GM23338 (cell line): ENCODE measurements at regions not wholly inside any gene's neighbourhood (a gene's known extent, or its start where the extent isn't known, plus 50 kb on each side); places are given as distances from the start of the nearest gene placed in this dataset.

Experiments
- ATAC-seq: fragments of 200-7000 bp; cut with Tn5 transposase; 3 replicates; pipeline ENCODE4 v1.9.1; 2020
- DNase-seq: peaks from one replicate; pipeline ENCODE4 v3.0.0-alpha.2; 2015; ENCODE audit warnings: low spot score
- H2AFZ ChIP-seq: fragments of 200-600 bp; sonication (generic); 2 replicates; pipeline ENCODE4 v1.8.0; 2016; ENCODE audit warnings: antibody characterized with exemption, mild to moderate bottlenecking, moderate library complexity
- H3F3A ChIP-seq: fragments of 200-600 bp; sonication (generic); replicated peaks from 2 replicates; pipeline ENCODE4 v1.8.0; 2017; ENCODE audit warnings: antibody characterized with exemption, mixed run types, low read depth
- H3K27ac ChIP-seq: fragments of 200-600 bp; sonication (generic); 2 replicates; pipeline ENCODE4 v1.6.1; 2016; ENCODE audit warnings: low read depth
- H3K27me3 ChIP-seq: fragments of 200-600 bp; sonication (generic); 2 replicates; pipeline ENCODE4 v1.8.0; 2016; ENCODE audit warnings: mild to moderate bottlenecking, mixed run types, moderate library complexity; ENCODE audit not compliant: insufficient read depth
- H3K36me3 ChIP-seq: fragments of 200-600 bp; sonication (generic); 2 replicates; pipeline ENCODE4 v1.8.0; 2016; ENCODE audit warnings: mild to moderate bottlenecking; ENCODE audit not compliant: insufficient read depth
- H3K4me1 ChIP-seq: fragments of 200-600 bp; sonication (generic); 2 replicates; pipeline ENCODE4 v1.8.0; 2016; ENCODE audit warnings: mild to moderate bottlenecking, moderate library complexity; ENCODE audit not compliant: insufficient read depth
- H3K4me2 ChIP-seq: fragments of 200-600 bp; sonication (generic); 2 replicates; pipeline ENCODE4 v1.7.1; 2017; ENCODE audit warnings: mixed run types
- H3K4me3 ChIP-seq: fragments of 200-600 bp; sonication (generic); 2 replicates; pipeline ENCODE4 v1.6.1; 2016; ENCODE audit warnings: mixed run types
- H3K79me2 ChIP-seq: fragments of 200-600 bp; sonication (generic); replicated peaks from 2 replicates; pipeline ENCODE4 v1.8.0; 2017; ENCODE audit warnings: mild to moderate bottlenecking; ENCODE audit not compliant: insufficient read depth
- H3K9me2 ChIP-seq: fragments of 200-600 bp; sonication (generic); 2 replicates; pipeline ENCODE4 v1.8.0; 2017; ENCODE audit not compliant: insufficient read depth
- H4K20me1 ChIP-seq: fragments of 200-600 bp; sonication (generic); replicated peaks from 2 replicates; pipeline ENCODE4 v1.8.0; 2017; ENCODE audit warnings: mild to moderate bottlenecking; ENCODE audit not compliant: insufficient read depth
- H3K27ac Mint-ChIP-seq: 2 replicates; pipeline ENCODE4 v1.8.0; 2020; ENCODE audit warnings: inconsistent platforms, mild to moderate bottlenecking, moderate library complexity, mixed read lengths
- H3K27me3 Mint-ChIP-seq: 3 replicates; pipeline ENCODE4 v1.8.0; 2022; ENCODE audit warnings: low read depth, mild to moderate bottlenecking, moderate library complexity, mixed read lengths, inconsistent platforms; ENCODE audit not compliant: insufficient read depth, poor library complexity
- H3K36me3 Mint-ChIP-seq: 3 replicates; pipeline ENCODE4 v1.8.0; 2021; ENCODE audit warnings: low read depth, mild to moderate bottlenecking, inconsistent platforms, moderate library complexity, mixed read lengths
- H3K4me1 Mint-ChIP-seq: 3 replicates; pipeline ENCODE4 v1.8.0; 2020; ENCODE audit warnings: mild to moderate bottlenecking, inconsistent platforms, mixed read lengths
- H3K4me3 Mint-ChIP-seq: 3 replicates; pipeline ENCODE4 v1.8.0; 2021; ENCODE audit warnings: moderate library complexity, mild to moderate bottlenecking, inconsistent platforms, mixed read lengths
- H3K9me3 Mint-ChIP-seq: 3 replicates; pipeline ENCODE4 v1.8.0; 2020; ENCODE audit warnings: moderate library complexity, mild to moderate bottlenecking, inconsistent platforms, mixed read lengths
- CREB1 ChIP-seq: fragments of 250-450 bp; sonication (Bioruptor Pico); IDR thresholded peaks from 2 replicates; pipeline ENCODE4 v1.5.0; 2020; ENCODE audit warnings: low read depth, mild to moderate bottlenecking, moderate library complexity
- EZH2 ChIP-seq: fragments of 200-600 bp; sonication (generic); IDR thresholded peaks from one replicate; pipeline ENCODE4 v1.8.0; 2017; ENCODE audit warnings: antibody characterized with exemption, mild to moderate bottlenecking, low read depth; ENCODE audit not compliant: unreplicated experiment
- EZH2phosphoT487 ChIP-seq: fragments of 200-600 bp; sonication (generic); IDR thresholded peaks from one replicate; pipeline ENCODE4 v1.8.1; 2018; ENCODE audit warnings: antibody characterized with exemption; ENCODE audit not compliant: unreplicated experiment
- JUNB ChIP-seq: IDR thresholded peaks from one replicate; pipeline ENCODE4 v1.6.1; 2016; ENCODE audit warnings: antibody characterized with exemption; ENCODE audit not compliant: unreplicated experiment
- NANOG ChIP-seq: IDR thresholded peaks from 2 replicates; pipeline ENCODE4 v1.6.1; 2016; ENCODE audit warnings: antibody characterized with exemption, borderline replicate concordance
- POLR2AphosphoS5 ChIP-seq: IDR thresholded peaks from 2 replicates; pipeline ENCODE4 v1.6.1; 2016; ENCODE audit warnings: antibody characterized with exemption, low read depth
- STAT1 ChIP-seq: IDR thresholded peaks from one replicate; pipeline ENCODE4 v1.6.1; 2016; ENCODE audit warnings: antibody characterized with exemption; ENCODE audit not compliant: unreplicated experiment
- ZNF114 ChIP-seq: fragments of 250-450 bp; sonication (Bioruptor Pico); IDR thresholded peaks from 2 replicates; pipeline ENCODE4 v1.5.0; 2020; ENCODE audit warnings: mild to moderate bottlenecking, moderate library complexity
- ZNF331 ChIP-seq: fragments of 250-450 bp; sonication (Bioruptor Pico); IDR thresholded peaks from 2 replicates; pipeline ENCODE4 v1.5.0; 2020; ENCODE audit warnings: low read depth, mild to moderate bottlenecking, moderate library complexity
- TF ChIP-seq, protein P1 (sequence below): IDR thresholded peaks from 2 replicates; pipeline ENCODE4 v1.6.1; 2016; ENCODE audit warnings: antibody characterized with exemption
- TF ChIP-seq, protein P2 (sequence below): IDR thresholded peaks from one replicate; pipeline ENCODE4 v1.6.1; 2018; ENCODE audit warnings: antibody characterized with exemption; ENCODE audit not compliant: unreplicated experiment
- TF ChIP-seq, protein P3 (sequence below): fragments of 250-450 bp; sonication (Bioruptor Pico); IDR thresholded peaks from 2 replicates; pipeline ENCODE4 v1.5.0; 2020; ENCODE audit warnings: mild to moderate bottlenecking, moderate library complexity
- TF ChIP-seq, protein P4 (sequence below), 2 experiments: fragments of 200-600 bp in 1 of 2; sonication (generic) in 1 of 2; conservative IDR thresholded peaks; 2 replicates each; pipeline versions ENCODE4 v1.5.1 to v1.6.1; 2016 to 2017; ENCODE audit warnings: antibody characterized with exemption in 2 of 2, low read depth in 2 of 2, mild to moderate bottlenecking in 2 of 2, moderate library complexity in 1 of 2

DNA sequence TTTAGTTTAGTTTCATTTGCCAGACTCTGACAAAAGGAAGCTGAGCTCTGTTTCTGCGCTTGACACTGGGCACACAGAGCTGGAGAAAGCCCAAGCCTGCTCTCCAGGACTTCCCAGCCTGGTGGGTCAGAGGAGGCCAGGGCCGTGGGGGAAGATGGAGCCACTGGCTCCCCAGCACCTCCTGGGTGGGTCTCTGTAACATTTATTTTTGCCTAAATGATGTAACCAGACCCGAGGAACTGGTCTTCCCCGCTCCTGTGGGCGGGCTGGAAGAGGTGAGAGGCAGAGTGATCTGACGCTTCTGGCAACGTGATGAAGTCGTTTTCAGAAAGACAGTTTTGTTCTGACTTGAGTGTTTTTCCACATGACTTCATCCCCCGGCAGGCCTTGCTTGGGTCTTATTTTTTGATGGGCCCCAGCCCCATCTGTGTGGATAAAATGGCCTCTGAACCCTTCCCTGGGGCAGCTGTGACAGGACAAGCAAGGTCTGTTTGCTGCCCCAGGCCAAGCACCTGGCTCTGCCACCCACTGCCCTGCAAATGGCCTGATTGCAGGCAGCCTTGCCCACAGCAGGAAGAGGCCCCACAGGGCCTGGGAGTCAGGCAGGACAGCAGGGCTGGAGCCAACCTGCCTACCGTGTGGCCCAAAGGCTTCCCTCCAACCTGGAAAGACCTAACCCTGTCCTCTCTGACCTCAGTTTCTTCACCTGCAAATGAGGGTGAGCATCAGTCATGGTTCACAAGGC, 304.9 kb upstream of the ZMIZ1 start:
- Histone ChIP-seq H2AFZ (no peak overlapping the region), H4K20me1 (no peaks in the 10 kb centered on the region), H3K9me2 (no peaks in the 10 kb centered on the region), H3K27me3 (no peaks in the 10 kb centered on the region), H3K4me3 (no peak overlapping the region), H3K27ac (no peak overlapping the region), H3F3A (no peaks in the 10 kb centered on the region), H3K4me1 (no peaks in the 10 kb centered on the region), H3K4me2 (no peak overlapping the region), H3K36me3 (no peaks in the 10 kb centered on the region), H3K79me2 (no peaks in the 10 kb centered on the region)
- DNase-seq (no peak), ATAC-seq (no peak)
- Mint-ChIP-seq H3K27me3 (peaks cover 12% of the 10 kb centered on the region), H3K27ac (no peak overlapping the region), H3K36me3 (no peaks in the 10 kb centered on the region; the same call in 2 of the 3 replicates), H3K4me3 (no peak overlapping the region), H3K9me3 (no peaks in the 10 kb centered on the region), H3K4me1 (peaks cover 6% of the 10 kb centered on the region; the same call in 2 of the 3 replicates)
- no peak for TF ChIP-seq STAT1
- no peak for TF ChIP-seq ZNF331 (CRISPR knock-in tag)
- no peak for TF ChIP-seq JUNB
- TF ChIP-seq, protein P1, sequence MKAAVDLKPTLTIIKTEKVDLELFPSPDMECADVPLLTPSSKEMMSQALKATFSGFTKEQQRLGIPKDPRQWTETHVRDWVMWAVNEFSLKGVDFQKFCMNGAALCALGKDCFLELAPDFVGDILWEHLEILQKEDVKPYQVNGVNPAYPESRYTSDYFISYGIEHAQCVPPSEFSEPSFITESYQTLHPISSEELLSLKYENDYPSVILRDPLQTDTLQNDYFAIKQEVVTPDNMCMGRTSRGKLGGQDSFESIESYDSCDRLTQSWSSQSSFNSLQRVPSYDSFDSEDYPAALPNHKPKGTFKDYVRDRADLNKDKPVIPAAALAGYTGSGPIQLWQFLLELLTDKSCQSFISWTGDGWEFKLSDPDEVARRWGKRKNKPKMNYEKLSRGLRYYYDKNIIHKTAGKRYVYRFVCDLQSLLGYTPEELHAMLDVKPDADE: no peak
- TF ChIP-seq EZH2phosphoT487: no peak
- TF ChIP-seq NANOG: no peak
- TF ChIP-seq, protein P2, sequence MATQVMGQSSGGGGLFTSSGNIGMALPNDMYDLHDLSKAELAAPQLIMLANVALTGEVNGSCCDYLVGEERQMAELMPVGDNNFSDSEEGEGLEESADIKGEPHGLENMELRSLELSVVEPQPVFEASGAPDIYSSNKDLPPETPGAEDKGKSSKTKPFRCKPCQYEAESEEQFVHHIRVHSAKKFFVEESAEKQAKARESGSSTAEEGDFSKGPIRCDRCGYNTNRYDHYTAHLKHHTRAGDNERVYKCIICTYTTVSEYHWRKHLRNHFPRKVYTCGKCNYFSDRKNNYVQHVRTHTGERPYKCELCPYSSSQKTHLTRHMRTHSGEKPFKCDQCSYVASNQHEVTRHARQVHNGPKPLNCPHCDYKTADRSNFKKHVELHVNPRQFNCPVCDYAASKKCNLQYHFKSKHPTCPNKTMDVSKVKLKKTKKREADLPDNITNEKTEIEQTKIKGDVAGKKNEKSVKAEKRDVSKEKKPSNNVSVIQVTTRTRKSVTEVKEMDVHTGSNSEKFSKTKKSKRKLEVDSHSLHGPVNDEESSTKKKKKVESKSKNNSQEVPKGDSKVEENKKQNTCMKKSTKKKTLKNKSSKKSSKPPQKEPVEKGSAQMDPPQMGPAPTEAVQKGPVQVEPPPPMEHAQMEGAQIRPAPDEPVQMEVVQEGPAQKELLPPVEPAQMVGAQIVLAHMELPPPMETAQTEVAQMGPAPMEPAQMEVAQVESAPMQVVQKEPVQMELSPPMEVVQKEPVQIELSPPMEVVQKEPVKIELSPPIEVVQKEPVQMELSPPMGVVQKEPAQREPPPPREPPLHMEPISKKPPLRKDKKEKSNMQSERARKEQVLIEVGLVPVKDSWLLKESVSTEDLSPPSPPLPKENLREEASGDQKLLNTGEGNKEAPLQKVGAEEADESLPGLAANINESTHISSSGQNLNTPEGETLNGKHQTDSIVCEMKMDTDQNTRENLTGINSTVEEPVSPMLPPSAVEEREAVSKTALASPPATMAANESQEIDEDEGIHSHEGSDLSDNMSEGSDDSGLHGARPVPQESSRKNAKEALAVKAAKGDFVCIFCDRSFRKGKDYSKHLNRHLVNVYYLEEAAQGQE: no peak
- no peak for TF ChIP-seq EZH2
- TF ChIP-seq, protein P3, sequence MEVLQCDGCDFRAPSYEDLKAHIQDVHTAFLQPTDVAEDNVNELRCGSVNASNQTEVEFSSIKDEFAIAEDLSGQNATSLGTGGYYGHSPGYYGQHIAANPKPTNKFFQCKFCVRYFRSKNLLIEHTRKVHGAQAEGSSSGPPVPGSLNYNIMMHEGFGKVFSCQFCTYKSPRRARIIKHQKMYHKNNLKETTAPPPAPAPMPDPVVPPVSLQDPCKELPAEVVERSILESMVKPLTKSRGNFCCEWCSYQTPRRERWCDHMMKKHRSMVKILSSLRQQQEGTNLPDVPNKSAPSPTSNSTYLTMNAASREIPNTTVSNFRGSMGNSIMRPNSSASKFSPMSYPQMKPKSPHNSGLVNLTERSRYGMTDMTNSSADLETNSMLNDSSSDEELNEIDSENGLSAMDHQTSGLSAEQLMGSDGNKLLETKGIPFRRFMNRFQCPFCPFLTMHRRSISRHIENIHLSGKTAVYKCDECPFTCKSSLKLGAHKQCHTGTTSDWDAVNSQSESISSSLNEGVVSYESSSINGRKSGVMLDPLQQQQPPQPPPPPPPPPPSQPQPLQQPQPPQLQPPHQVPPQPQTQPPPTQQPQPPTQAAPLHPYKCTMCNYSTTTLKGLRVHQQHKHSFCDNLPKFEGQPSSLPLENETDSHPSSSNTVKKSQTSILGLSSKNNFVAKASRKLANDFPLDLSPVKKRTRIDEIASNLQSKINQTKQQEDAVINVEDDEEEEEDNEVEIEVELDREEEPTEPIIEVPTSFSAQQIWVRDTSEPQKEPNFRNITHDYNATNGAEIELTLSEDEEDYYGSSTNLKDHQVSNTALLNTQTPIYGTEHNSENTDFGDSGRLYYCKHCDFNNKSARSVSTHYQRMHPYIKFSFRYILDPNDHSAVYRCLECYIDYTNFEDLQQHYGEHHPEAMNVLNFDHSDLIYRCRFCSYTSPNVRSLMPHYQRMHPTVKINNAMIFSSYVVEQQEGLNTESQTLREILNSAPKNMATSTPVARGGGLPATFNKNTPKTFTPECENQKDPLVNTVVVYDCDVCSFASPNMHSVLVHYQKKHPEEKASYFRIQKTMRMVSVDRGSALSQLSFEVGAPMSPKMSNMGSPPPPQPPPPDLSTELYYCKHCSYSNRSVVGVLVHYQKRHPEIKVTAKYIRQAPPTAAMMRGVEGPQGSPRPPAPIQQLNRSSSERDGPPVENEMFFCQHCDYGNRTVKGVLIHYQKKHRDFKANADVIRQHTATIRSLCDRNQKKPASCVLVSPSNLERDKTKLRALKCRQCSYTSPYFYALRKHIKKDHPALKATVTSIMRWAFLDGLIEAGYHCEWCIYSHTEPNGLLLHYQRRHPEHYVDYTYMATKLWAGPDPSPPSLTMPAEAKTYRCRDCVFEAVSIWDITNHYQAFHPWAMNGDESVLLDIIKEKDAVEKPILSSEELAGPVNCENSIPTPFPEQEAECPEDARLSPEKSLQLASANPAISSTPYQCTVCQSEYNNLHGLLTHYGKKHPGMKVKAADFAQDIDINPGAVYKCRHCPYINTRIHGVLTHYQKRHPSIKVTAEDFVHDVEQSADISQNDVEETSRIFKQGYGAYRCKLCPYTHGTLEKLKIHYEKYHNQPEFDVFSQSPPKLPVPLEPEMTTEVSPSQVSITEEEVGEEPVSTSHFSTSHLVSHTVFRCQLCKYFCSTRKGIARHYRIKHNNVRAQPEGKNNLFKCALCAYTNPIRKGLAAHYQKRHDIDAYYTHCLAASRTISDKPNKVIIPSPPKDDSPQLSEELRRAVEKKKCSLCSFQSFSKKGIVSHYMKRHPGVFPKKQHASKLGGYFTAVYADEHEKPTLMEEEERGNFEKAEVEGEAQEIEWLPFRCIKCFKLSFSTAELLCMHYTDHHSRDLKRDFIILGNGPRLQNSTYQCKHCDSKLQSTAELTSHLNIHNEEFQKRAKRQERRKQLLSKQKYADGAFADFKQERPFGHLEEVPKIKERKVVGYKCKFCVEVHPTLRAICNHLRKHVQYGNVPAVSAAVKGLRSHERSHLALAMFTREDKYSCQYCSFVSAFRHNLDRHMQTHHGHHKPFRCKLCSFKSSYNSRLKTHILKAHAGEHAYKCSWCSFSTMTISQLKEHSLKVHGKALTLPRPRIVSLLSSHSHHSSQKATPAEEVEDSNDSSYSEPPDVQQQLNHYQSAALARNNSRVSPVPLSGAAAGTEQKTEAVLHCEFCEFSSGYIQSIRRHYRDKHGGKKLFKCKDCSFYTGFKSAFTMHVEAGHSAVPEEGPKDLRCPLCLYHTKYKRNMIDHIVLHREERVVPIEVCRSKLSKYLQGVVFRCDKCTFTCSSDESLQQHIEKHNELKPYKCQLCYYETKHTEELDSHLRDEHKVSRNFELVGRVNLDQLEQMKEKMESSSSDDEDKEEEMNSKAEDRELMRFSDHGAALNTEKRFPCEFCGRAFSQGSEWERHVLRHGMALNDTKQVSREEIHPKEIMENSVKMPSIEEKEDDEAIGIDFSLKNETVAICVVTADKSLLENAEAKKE (CRISPR knock-in tag): no peak
- no peak for TF ChIP-seq POLR2AphosphoS5
- TF ChIP-seq ZNF114: no peak
- TF ChIP-seq, protein P4, sequence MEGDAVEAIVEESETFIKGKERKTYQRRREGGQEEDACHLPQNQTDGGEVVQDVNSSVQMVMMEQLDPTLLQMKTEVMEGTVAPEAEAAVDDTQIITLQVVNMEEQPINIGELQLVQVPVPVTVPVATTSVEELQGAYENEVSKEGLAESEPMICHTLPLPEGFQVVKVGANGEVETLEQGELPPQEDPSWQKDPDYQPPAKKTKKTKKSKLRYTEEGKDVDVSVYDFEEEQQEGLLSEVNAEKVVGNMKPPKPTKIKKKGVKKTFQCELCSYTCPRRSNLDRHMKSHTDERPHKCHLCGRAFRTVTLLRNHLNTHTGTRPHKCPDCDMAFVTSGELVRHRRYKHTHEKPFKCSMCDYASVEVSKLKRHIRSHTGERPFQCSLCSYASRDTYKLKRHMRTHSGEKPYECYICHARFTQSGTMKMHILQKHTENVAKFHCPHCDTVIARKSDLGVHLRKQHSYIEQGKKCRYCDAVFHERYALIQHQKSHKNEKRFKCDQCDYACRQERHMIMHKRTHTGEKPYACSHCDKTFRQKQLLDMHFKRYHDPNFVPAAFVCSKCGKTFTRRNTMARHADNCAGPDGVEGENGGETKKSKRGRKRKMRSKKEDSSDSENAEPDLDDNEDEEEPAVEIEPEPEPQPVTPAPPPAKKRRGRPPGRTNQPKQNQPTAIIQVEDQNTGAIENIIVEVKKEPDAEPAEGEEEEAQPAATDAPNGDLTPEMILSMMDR (conservative IDR thresholded peaks at IDR 0.05; ENCODE audit: low read depth in 2 of 2): no peak
- no peak for TF ChIP-seq CREB1
